Spleen (tissue), 7 donors: ENCODE measurements at regions not wholly inside any gene's neighbourhood (a gene's known extent, or its start where the extent isn't known, plus 50 kb on each side); places are given as distances from the start of the nearest gene placed in this dataset.

Experiments used
- POLR2A ChIP-seq, 3 donors: fragments of 450-650 bp; IDR thresholded peaks; one replicate each; pipeline ENCODE4 v1.5.1; 2017; ENCODE audit warnings: antibody characterized with exemption in 3 of 3, mild to moderate bottlenecking in 1 of 3
- POLR2AphosphoS5 ChIP-seq, 3 donors: sonication (generic); formaldehyde crosslinking; IDR thresholded peaks; one replicate each; pipeline ENCODE4 v1.5.1; 2017; ENCODE audit warnings: antibody characterized with exemption in 3 of 3
- TF ChIP-seq, protein P1 (sequence below), 11 experiments: fragments of 200-600 bp in 7 of 11; fragments of 450-650 bp in 4 of 11; sonication (generic) in 4 of 11; IDR thresholded peaks in 8 of 11; conservative IDR thresholded peaks in 3 of 11; 1 replicate in 7 of 11; 2 replicates in 4 of 11; pipeline versions ENCODE4 v1.4.0 to v1.8.0; 2016 to 2021; ENCODE audit warnings: antibody characterized with exemption in 11 of 11, inconsistent platforms in 4 of 11, mild to moderate bottlenecking in 1 of 11
- donor health status: DM: no; HTN: no; CAD: no; lungs with moderate emphysema.
- donor health status: DM: no; HTN: no; CAD: no.
- donor health status: DM: no; HTN: no; CAD: no.

DNA sequence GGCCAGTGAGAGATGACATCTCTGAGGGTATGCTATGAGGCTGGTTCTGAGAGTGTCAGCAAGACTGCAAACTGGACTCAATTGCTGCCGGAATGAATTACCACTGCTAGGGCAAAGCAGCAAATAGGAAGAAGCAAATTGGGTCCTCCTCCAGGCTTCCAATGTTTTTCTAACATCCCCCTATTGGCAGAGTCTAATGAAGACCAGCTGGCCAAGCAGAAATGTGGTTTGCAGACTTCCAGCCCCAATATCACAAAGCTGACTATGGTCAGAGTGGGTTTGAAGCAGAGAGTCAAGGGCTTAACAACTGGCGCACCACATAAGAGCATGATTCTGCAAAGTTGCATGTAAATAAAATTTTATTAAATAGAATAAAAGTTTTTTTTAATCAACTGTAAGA, 225.4 kb upstream of the GLRA2 start:
- TF ChIP-seq, protein P1, sequence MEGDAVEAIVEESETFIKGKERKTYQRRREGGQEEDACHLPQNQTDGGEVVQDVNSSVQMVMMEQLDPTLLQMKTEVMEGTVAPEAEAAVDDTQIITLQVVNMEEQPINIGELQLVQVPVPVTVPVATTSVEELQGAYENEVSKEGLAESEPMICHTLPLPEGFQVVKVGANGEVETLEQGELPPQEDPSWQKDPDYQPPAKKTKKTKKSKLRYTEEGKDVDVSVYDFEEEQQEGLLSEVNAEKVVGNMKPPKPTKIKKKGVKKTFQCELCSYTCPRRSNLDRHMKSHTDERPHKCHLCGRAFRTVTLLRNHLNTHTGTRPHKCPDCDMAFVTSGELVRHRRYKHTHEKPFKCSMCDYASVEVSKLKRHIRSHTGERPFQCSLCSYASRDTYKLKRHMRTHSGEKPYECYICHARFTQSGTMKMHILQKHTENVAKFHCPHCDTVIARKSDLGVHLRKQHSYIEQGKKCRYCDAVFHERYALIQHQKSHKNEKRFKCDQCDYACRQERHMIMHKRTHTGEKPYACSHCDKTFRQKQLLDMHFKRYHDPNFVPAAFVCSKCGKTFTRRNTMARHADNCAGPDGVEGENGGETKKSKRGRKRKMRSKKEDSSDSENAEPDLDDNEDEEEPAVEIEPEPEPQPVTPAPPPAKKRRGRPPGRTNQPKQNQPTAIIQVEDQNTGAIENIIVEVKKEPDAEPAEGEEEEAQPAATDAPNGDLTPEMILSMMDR (IDR thresholded peaks at IDR 0.05 in 8 of 11, conservative IDR thresholded peaks at IDR 0.05 in 3 of 11): no peak
- TF ChIP-seq POLR2A (IDR thresholded peaks at IDR 0.05) (no peak), POLR2AphosphoS5 (IDR thresholded peaks at IDR 0.05) (no peak)
